ENCODE measurements at regions not wholly inside any gene's neighbourhood (a gene's known extent, or its start where the extent isn't known, plus 50 kb on each side); places are given as distances from the start of the nearest gene placed in this dataset.

DNA sequence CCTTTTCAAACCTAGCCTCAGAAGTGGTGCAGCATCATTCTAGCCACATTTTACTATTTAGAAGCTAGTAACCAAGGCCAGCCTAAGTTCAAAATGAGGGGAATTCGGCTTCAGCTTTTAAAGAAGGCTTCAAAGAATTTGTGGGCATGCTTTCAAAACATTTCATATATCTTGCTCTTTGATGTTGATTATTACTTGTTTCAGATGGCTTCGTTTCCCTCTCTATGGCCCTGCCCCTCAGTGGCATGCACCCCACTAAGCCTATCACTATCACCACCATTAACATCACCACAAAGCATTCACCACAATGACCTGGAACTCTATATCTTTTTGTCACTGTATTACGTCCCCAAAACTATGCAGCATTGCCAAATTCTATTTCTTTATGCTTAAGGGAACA is 51.2 kb upstream of the FAM47B start:
- TF ChIP-seq, protein P1, sequence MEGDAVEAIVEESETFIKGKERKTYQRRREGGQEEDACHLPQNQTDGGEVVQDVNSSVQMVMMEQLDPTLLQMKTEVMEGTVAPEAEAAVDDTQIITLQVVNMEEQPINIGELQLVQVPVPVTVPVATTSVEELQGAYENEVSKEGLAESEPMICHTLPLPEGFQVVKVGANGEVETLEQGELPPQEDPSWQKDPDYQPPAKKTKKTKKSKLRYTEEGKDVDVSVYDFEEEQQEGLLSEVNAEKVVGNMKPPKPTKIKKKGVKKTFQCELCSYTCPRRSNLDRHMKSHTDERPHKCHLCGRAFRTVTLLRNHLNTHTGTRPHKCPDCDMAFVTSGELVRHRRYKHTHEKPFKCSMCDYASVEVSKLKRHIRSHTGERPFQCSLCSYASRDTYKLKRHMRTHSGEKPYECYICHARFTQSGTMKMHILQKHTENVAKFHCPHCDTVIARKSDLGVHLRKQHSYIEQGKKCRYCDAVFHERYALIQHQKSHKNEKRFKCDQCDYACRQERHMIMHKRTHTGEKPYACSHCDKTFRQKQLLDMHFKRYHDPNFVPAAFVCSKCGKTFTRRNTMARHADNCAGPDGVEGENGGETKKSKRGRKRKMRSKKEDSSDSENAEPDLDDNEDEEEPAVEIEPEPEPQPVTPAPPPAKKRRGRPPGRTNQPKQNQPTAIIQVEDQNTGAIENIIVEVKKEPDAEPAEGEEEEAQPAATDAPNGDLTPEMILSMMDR (conservative IDR thresholded peaks at IDR 0.05; ENCODE audit: low read length), result no peak
- no peak for TF ChIP-seq EZH2phosphoT487 (IDR thresholded peaks at IDR 0.05; ENCODE audit: borderline replicate concordance, low read depth, low read length)

Measured in OCI-LY7 (cell line).